Lower leg skin (tissue), 3 donors: ENCODE measurements at regions not wholly inside any gene's neighbourhood (a gene's known extent, or its start where the extent isn't known, plus 50 kb on each side); places are given as distances from the start of the nearest gene placed in this dataset.

ENCODE experiments used
- POLR2A ChIP-seq, 2 donors: fragments of 450-650 bp; IDR thresholded peaks; one replicate each; pipeline ENCODE4 v1.6.1; 2016 to 2017; ENCODE audit warnings: antibody characterized with exemption in 2 of 2, mild to moderate bottlenecking in 1 of 2, moderate library complexity in 1 of 2
- TF ChIP-seq, protein P1 (sequence below), 3 donors: fragments of 450-650 bp; IDR thresholded peaks; one replicate each; pipeline ENCODE4 v1.5.1; 2016; ENCODE audit warnings: antibody characterized with exemption in 3 of 3, mild to moderate bottlenecking in 3 of 3, moderate library complexity in 2 of 3

DNA sequence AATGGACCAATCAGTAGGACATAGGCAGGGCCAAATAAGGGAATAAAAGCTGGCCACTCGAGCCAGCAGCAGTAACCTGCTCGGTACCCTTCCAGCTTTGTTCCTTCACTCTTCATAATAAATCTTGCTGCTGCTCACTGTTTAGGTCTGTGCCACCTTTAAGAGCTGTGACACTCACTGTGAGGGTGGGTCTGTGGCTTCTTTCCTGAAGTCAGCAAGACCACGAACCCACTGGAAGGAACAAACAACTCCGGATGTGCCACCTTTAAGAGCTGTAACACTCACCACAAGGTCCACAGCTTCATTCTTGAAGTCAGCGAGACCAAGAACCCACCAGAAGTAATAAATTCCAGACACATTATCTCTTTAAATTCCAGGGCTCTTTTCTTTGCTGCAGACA lies 1922.3 kb upstream of the PCDH20 start:
- TF ChIP-seq, protein P1, sequence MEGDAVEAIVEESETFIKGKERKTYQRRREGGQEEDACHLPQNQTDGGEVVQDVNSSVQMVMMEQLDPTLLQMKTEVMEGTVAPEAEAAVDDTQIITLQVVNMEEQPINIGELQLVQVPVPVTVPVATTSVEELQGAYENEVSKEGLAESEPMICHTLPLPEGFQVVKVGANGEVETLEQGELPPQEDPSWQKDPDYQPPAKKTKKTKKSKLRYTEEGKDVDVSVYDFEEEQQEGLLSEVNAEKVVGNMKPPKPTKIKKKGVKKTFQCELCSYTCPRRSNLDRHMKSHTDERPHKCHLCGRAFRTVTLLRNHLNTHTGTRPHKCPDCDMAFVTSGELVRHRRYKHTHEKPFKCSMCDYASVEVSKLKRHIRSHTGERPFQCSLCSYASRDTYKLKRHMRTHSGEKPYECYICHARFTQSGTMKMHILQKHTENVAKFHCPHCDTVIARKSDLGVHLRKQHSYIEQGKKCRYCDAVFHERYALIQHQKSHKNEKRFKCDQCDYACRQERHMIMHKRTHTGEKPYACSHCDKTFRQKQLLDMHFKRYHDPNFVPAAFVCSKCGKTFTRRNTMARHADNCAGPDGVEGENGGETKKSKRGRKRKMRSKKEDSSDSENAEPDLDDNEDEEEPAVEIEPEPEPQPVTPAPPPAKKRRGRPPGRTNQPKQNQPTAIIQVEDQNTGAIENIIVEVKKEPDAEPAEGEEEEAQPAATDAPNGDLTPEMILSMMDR (IDR thresholded peaks at IDR 0.05): no peak
- TF ChIP-seq POLR2A (IDR thresholded peaks at IDR 0.05): no peak
